ENCODE measurements at regions not wholly inside any gene's neighbourhood (a gene's known extent, or its start where the extent isn't known, plus 50 kb on each side); places are given as distances from the start of the nearest gene placed in this dataset.
"Not testable (repeated sequence)": the region's sequence is repeated elsewhere in the genome, so short reads cannot be mapped to it uniquely, and the experiment has no call there.

- peak in 11 of 56 donors; percentile 5 to 40 (median 16) for DNase-seq
Observed at GRCh38 chr1:47656719-47657685, 219.2 kb downstream of the FOXD2 start.

- DNase-seq = no peak
Observed at GRCh38 chr1:47658161-47658920, 220.5 kb downstream of the FOXD2 start.

- peak in 15 of 56 donors; percentile 4 to 54 (median 14) for DNase-seq
Observed at GRCh38 chr1:47659146-47659545, 221.3 kb downstream of the FOXD2 start.

- DNase-seq = no peak
Observed at GRCh38 chr1:47660622-47661021, 222.8 kb downstream of the FOXD2 start.

- DNase-seq = no peak
Observed at GRCh38 chr1:47661040-47661439, 223.2 kb downstream of the FOXD2 start.

GRCh38 chr1:47662068-47662467 is 224.2 kb downstream of the FOXD2 start:
- DNase-seq = no peak

GRCh38 chr1:47663286-47663685 is 225.4 kb downstream of the FOXD2 start:
- DNase-seq = no peak

GRCh38 chr1:47664356-47664755 is 226.5 kb downstream of the FOXD2 start:
- DNase-seq = no peak

- DNase-seq = not testable (repeated sequence)
Observed at GRCh38 chr1:47664896-47665295, 227.1 kb downstream of the FOXD2 start.

- DNase-seq = no peak
Observed at GRCh38 chr1:47669081-47669585, 231.3 kb downstream of the FOXD2 start.

- no peak for DNase-seq
Observed at GRCh38 chr1:47672622-47673021, 234.8 kb downstream of the FOXD2 start.

- DNase-seq = no peak
Observed at GRCh38 chr1:47674189-47674588, 236.3 kb downstream of the FOXD2 start.

GRCh38 chr1:47675047-47675675 is 237.3 kb downstream of the FOXD2 start:
- no peak for DNase-seq

GRCh38 chr1:47675721-47676120 is 237.9 kb downstream of the FOXD2 start:
- no peak for DNase-seq

- no peak for DNase-seq
Observed at GRCh38 chr1:47676311-47677054, 238.6 kb downstream of the FOXD2 start.

- no peak for DNase-seq
Observed at GRCh38 chr1:47677241-47677940, 239.5 kb downstream of the FOXD2 start.

- DNase-seq = no peak
Observed at GRCh38 chr1:47678464-47678980, 240.7 kb downstream of the FOXD2 start.

- DNase-seq = peak in 1 of 56 donors; percentile 27
Observed at GRCh38 chr1:47679301-47679791, 241.5 kb downstream of the FOXD2 start.

- DNase-seq = no peak
Observed at GRCh38 chr1:47679826-47680225, 242.0 kb downstream of the FOXD2 start.

Data from amygdala (tissue), 56 donors.